ENCODE measurements at regions not wholly inside any gene's neighbourhood (a gene's known extent, or its start where the extent isn't known, plus 50 kb on each side); places are given as distances from the start of the nearest gene placed in this dataset.

GRCh38 chr7:13014011-13014410 is 326.6 kb downstream of the ARL4A start:
- no peak for TF ChIP-seq REST (IDR thresholded peaks at IDR 0.05; ENCODE audit: insufficient read depth in 1 of 2, low read depth in 2 of 2, low read length in 2 of 2)
- TF ChIP-seq POLR2AphosphoS5 (IDR thresholded peaks at IDR 0.05; ENCODE audit: low read depth, low read length) = no peak
- TF ChIP-seq SIN3A (IDR thresholded peaks at IDR 0.05; ENCODE audit: borderline replicate concordance, insufficient read depth, low read length) = no peak
- no peak for TF ChIP-seq TAF1 (IDR thresholded peaks at IDR 0.05; ENCODE audit: borderline replicate concordance, insufficient read depth, low read length)
- TF ChIP-seq FOXP2 (optimal IDR thresholded peaks at IDR 0.05; ENCODE audit: borderline replicate concordance, extremely low read depth, extremely low read length, insufficient read depth) = no peak
